Ishikawa (cell line): ENCODE measurements at regions not wholly inside any gene's neighbourhood (a gene's known extent, or its start where the extent isn't known, plus 50 kb on each side); places are given as distances from the start of the nearest gene placed in this dataset.

Experiments used
- CEBPB ChIP-seq: IDR thresholded peaks from 2 replicates; pipeline ENCODE4 v1.6.1; 2012
- CREB1 ChIP-seq: IDR thresholded peaks from 2 replicates; pipeline ENCODE4 v1.6.1; 2012; ENCODE audit warnings: low read depth
- EGR1 ChIP-seq: IDR thresholded peaks from 2 replicates; pipeline ENCODE4 v1.6.1; 2012
- EP300 ChIP-seq: IDR thresholded peaks from 2 replicates; pipeline ENCODE4 v1.6.1; 2012; ENCODE audit warnings: borderline replicate concordance
- FOXM1 ChIP-seq: IDR thresholded peaks from 2 replicates; pipeline ENCODE4 v1.6.1; 2012; ENCODE audit warnings: low read depth, borderline replicate concordance
- MAX ChIP-seq: IDR thresholded peaks from 2 replicates; pipeline ENCODE4 v1.6.1; 2012
- NFIC ChIP-seq: IDR thresholded peaks from 2 replicates; pipeline ENCODE4 v1.6.1; 2012
- RAD21 ChIP-seq: IDR thresholded peaks from 2 replicates; pipeline ENCODE4 v1.6.1; 2012; ENCODE audit warnings: low read depth
- REST ChIP-seq: IDR thresholded peaks from 2 replicates; pipeline ENCODE4 v1.6.1; 2012; ENCODE audit warnings: low read depth, mild to moderate bottlenecking
- TAF1 ChIP-seq: IDR thresholded peaks from 2 replicates; pipeline ENCODE4 v1.6.1; 2012; ENCODE audit warnings: low read depth, mild to moderate bottlenecking
- TCF12 ChIP-seq: IDR thresholded peaks from 2 replicates; pipeline ENCODE4 v1.6.1; 2012; ENCODE audit warnings: low read depth
- TEAD4 ChIP-seq: IDR thresholded peaks from 2 replicates; pipeline ENCODE4 v1.6.1; 2012
- USF1 ChIP-seq: IDR thresholded peaks from 2 replicates; pipeline ENCODE4 v1.6.1; 2012
- YY1 ChIP-seq: IDR thresholded peaks from 2 replicates; pipeline ENCODE4 v1.6.1; 2012; ENCODE audit warnings: low read depth
- ZBTB7A ChIP-seq: IDR thresholded peaks from 2 replicates; pipeline ENCODE4 v1.6.1; 2012; ENCODE audit warnings: low read depth

- no peak for TF ChIP-seq RAD21
- no peak for TF ChIP-seq TCF12
- TF ChIP-seq FOXM1: no peak
- no peak for TF ChIP-seq EP300
- no peak for TF ChIP-seq EGR1
- TF ChIP-seq MAX: no peak
- TF ChIP-seq CREB1: no peak
- TF ChIP-seq ZBTB7A: no peak
- TF ChIP-seq NFIC: no peak
- TF ChIP-seq YY1: no peak
- no peak for TF ChIP-seq TEAD4
- no peak for TF ChIP-seq TAF1
- no peak for TF ChIP-seq USF1
- TF ChIP-seq CEBPB: no peak
- TF ChIP-seq REST: no peak
These were observed 624.2 kb downstream of the NTRK3 start for GRCh38 chr15:87632364-87632763.

GRCh38 chr15:87631775-87632174 lies 624.8 kb downstream of the NTRK3 start:
- TF ChIP-seq CEBPB (no peak), EP300 (no peak), TCF12 (no peak), RAD21 (no peak), USF1 (no peak), YY1 (no peak), TAF1 (no peak), NFIC (no peak), EGR1 (no peak), ZBTB7A (no peak), CREB1 (no peak), MAX (no peak)

GRCh38 chr15:87631093-87631492 lies 625.4 kb downstream of the NTRK3 start:
- TF ChIP-seq TAF1 (no peak), ZBTB7A (no peak), EP300 (no peak), NFIC (no peak), YY1 (no peak), CREB1 (no peak), REST (no peak), FOXM1 (no peak), TEAD4 (no peak), CEBPB (no peak), TCF12 (no peak), EGR1 (no peak), USF1 (no peak), MAX (no peak), RAD21 (no peak)

- TF ChIP-seq REST: no peak
- TF ChIP-seq RAD21: no peak
- no peak for TF ChIP-seq EGR1
- TF ChIP-seq FOXM1: no peak
- TF ChIP-seq YY1: no peak
- no peak for TF ChIP-seq CREB1
- no peak for TF ChIP-seq MAX
- no peak for TF ChIP-seq CEBPB
- no peak for TF ChIP-seq USF1
- TF ChIP-seq EP300: no peak
- TF ChIP-seq ZBTB7A: no peak
- TF ChIP-seq TCF12: no peak
These were observed 628.2 kb downstream of the NTRK3 start for GRCh38 chr15:87628311-87628710.
